PFSK-1 (cell line): ENCODE measurements at regions not wholly inside any gene's neighbourhood (a gene's known extent, or its start where the extent isn't known, plus 50 kb on each side); places are given as distances from the start of the nearest gene placed in this dataset.

ENCODE experiments used
- POLR2AphosphoS5 ChIP-seq: IDR thresholded peaks from 2 replicates; pipeline ENCODE4 v1.6.1; 2012; ENCODE audit warnings: low read depth, mild to moderate bottlenecking, control low read depth, low read length, moderate library complexity
- SIN3A ChIP-seq: IDR thresholded peaks from 2 replicates; pipeline ENCODE4 v1.6.1; 2012; ENCODE audit warnings: mild to moderate bottlenecking, low read length, moderate library complexity, borderline replicate concordance; ENCODE audit not compliant: insufficient read depth
- TF ChIP-seq, protein P1 (sequence below), 2 experiments: IDR thresholded peaks; 2 replicates each; pipeline versions ENCODE4 v1.6.1 to v1.8.0; 2011 to 2012; ENCODE audit warnings: low read depth in 2 of 2, low read length in 2 of 2, control low read depth in 1 of 2, inconsistent platforms in 1 of 2, mild to moderate bottlenecking in 1 of 2, moderate library complexity in 1 of 2; ENCODE audit not compliant: insufficient read depth in 1 of 2

DNA sequence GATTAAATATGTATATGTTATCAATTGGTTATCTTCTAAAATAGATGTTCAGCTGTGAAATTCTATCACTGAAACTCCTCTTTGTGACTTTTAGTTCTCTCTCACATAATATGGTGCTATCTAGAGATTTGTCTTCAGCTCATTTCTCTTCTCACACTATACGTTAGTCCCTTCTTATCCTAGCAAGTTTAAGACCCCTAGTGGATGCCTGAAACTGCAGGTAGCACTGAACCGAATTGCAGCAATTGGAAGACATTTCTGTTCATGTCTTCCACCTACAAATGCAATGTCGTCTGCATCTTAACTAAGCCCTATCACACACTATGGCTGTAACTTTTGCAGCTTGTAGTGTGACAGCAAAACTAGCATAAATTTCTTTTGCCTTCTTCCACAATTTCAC, 442.7 kb upstream of the POM121L12 start:
- TF ChIP-seq, protein P1, sequence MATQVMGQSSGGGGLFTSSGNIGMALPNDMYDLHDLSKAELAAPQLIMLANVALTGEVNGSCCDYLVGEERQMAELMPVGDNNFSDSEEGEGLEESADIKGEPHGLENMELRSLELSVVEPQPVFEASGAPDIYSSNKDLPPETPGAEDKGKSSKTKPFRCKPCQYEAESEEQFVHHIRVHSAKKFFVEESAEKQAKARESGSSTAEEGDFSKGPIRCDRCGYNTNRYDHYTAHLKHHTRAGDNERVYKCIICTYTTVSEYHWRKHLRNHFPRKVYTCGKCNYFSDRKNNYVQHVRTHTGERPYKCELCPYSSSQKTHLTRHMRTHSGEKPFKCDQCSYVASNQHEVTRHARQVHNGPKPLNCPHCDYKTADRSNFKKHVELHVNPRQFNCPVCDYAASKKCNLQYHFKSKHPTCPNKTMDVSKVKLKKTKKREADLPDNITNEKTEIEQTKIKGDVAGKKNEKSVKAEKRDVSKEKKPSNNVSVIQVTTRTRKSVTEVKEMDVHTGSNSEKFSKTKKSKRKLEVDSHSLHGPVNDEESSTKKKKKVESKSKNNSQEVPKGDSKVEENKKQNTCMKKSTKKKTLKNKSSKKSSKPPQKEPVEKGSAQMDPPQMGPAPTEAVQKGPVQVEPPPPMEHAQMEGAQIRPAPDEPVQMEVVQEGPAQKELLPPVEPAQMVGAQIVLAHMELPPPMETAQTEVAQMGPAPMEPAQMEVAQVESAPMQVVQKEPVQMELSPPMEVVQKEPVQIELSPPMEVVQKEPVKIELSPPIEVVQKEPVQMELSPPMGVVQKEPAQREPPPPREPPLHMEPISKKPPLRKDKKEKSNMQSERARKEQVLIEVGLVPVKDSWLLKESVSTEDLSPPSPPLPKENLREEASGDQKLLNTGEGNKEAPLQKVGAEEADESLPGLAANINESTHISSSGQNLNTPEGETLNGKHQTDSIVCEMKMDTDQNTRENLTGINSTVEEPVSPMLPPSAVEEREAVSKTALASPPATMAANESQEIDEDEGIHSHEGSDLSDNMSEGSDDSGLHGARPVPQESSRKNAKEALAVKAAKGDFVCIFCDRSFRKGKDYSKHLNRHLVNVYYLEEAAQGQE (IDR thresholded peaks at IDR 0.05; ENCODE audit: insufficient read depth in 1 of 2, low read depth in 2 of 2, low read length in 2 of 2), result no peak
- TF ChIP-seq POLR2AphosphoS5 (no peak), SIN3A (no peak)
